ENCODE measurements at regions not wholly inside any gene's neighbourhood (a gene's known extent, or its start where the extent isn't known, plus 50 kb on each side); places are given as distances from the start of the nearest gene placed in this dataset.

DNA sequence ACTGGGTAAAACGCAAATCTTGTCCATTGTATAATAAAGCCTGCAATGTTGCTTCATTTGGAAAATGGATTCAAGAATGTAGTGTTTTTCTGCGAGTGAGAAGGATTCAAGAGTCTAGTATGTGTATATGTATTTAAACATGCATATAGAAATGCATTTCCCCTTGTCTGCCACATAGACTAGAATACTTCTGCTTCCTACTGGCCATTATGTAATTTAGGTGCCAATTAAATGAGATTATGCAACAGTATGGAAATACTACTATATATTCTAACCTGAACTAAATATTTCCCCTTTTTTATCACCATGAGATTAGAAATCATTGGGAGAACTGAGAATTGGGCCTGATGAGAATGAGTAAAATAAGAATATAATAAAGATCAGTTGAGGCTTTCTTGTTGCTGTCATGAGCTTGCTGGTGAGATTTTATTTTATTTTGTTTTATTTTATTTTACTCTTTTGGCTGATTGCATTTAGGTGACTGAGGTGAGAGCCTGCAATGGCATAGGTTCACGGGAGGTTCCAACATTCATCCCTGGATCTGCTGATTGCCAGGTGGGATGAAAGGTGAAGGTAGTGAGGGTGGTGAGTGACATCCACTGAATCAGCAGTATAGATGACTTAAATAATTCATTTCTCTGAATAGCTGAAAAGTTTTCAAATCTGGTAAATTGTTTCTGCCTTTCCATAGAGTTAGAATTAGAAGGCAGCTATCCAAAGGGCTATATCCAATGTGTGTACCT is 95.6 kb upstream of the SLC4A4 start:
- no peak for DNase-seq

GRCh38 chr4:71247706-71248105 is 91.1 kb upstream of the SLC4A4 start:
- DNase-seq: no peak

DNA sequence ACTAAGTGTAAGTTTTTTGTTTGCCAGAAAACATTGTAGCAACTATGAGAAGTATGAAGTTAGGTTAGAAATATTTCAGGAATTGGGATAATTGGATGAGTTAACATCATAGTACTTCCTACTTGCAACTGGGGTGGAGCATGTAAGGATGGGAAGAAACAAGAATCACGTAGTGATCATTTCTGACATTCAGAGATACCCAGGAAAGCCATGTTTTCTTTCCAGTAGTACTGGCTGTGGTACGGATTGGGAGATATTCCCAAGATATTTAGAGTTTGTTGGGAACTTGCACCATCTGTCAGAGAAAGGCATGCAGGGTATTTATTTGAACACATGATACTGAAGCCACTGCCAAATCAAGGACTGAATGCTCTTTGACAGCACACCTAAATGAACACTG is 87.6 kb upstream of the SLC4A4 start:
- DNase-seq: no peak

DNA sequence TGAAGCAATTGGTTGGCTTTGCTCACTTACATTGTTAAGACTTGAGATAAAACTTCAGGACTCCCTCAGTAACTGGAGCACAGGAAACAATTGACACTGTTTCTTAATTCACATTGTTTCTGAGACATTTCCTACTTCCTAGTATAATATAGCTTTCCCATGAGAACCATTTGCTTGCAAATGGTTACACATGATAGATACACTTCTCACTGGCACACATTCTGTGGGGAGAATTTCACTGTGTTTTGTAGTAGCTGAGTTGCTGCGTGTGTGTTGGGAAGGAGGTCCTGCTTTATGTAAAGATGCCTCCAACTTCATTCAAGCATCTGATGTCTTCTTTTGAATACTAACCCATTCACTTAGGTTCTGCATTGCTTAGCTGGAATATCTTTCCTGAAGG is 85.3 kb upstream of the SLC4A4 start:
- no peak for DNase-seq

GRCh38 chr4:71254451-71255012 is 84.3 kb upstream of the SLC4A4 start:
- no peak for DNase-seq

DNA sequence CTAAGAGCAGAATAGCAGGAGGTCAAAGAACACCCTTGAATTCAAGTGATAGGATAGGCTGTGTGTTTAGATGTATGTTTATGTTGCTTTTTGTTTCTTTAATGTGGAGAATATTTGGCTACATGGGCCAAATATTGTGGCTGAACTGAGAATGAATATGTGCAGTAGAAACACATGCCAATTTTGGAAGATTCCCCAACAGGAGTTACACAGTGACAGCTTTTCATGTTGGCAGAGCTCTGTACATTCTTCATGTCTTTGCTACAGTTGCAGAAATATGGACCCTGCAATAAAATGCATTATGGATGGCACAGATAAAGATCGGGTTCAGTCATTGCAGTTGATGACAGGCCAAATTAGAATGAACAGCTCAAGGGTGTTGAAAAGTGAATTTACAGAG is 82.8 kb upstream of the SLC4A4 start:
- DNase-seq: no peak

DNA sequence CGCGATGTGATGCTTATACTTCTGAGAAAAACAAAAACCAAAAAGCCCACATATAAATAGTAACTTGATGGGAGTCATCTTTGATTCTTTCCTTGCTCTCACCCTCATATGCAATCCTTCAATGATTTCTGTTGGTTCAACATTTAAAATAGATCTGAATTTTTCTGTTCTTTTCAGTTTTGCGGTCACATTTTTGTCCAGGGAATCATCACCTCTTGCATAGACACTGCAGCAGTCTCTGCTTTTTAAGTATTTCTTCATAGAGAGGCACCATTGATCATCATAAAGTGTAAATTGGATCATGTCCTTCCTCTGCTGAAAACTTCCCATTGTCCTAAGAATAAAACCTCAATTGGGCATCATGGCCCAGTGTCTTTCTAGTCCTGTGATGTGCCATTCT is 81.1 kb upstream of the SLC4A4 start:
- no peak for DNase-seq

GRCh38 chr4:71258323-71258722 is 80.5 kb upstream of the SLC4A4 start:
- no peak for DNase-seq

DNA sequence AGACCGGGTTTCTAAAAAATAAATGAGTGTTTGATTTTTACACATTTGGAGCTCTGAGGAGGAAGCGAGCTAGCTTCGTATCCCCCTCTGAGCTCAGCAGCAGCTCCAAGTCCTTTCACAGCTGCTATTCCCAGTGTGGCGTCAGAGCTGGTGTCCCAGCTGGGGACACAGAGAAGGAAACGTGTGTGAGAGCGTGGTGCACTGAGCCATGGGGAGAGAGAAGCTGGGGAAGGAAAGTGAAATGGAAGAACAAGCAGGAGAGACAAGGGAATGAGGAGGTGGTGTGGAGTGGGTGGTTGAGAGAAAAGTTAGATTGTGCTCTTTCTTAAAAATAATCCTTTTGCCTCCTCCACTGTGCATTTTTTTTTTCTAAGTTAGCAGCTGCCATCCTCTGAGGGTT is 79.5 kb upstream of the SLC4A4 start:
- DNase-seq: peak; percentile 69

DNA sequence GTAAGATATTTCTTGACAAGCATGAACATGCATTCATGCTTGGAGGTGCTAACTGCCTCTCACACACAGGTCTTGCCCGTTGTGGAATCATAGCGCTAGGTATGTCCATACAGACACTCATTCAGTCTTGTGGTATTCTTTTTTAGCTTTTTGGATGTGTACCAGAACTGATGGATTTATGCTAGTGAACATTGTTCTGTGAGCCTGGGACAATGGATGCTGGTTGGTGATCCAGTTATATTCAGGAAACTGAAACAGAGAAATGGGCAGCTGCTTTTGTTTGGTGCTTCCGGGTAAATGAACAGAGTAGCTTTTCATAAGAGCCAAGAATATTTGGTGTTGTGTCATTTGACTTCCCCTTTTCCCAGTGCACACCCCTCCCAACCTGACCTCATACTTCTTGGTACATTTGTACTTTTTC is 78.9 kb upstream of the SLC4A4 start:
- no peak for DNase-seq

DNA sequence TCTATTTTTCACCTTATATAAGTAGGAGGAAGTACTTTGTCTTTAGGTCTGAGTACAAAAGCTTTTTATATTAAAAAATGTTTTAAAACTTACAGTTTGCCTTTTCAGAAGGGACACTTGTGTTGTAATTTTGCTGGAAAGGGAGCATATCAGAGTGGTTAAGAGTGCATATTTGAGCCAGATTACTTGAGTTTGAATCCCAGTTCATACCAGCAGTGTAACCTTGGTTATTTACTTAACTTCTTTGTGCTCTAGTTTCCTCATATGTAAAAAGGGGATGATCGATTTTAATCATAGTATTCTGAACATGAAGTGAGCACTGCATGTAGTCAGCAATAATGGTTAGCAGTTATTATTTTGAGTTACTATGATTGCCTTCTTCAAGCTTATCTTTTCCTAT is 78.3 kb upstream of the SLC4A4 start:
- no peak for DNase-seq

GRCh38 chr4:71261001-71261400 is 77.8 kb upstream of the SLC4A4 start:
- no peak for DNase-seq

- DNase-seq: no peak
Observed at GRCh38 chr4:71261633-71262121, 77.1 kb upstream of the SLC4A4 start.

DNA sequence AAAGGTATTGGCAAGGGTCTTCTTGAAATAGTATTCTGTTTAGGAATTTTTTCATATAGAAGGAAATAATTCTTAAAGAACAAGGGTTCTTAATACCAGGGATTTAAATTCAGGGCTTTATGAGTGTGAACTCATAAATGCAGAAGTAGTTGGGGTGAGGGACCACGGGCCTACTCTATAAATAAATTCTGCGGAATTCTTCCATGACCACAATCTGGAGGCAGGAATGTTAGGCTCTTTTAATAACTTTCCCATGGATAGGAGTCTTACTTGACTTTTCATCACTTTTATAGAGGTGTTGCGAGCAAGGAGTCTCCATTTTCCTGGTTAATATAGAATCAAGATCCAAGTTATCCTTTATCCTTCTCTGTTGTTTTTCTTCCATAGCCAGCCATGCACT is 76.7 kb upstream of the SLC4A4 start:
- DNase-seq: no peak

- no peak for DNase-seq
Observed at GRCh38 chr4:71266090-71266794, 72.6 kb upstream of the SLC4A4 start.

DNA sequence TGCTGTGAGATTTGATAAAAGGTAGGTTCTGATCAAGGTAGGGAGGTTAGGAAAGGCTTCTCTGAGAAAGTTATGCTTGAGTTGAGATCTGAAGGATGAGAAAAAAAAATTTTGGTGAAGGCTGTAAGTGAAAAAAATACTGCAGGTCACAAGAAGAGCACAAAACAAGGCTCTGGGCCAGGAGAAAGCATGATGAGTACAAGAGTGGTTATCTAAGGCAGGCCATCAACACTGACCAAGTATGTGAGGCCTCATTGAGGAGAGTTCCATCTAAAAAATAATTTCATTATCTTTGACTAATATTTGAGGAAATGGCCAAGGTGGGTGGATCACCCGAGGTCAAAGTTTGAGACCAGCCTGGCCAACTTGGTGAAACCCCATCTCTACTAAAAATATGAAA is 71.6 kb upstream of the SLC4A4 start:
- DNase-seq: no peak

GRCh38 chr4:71268166-71268565 is 70.7 kb upstream of the SLC4A4 start:
- no peak for DNase-seq

DNA sequence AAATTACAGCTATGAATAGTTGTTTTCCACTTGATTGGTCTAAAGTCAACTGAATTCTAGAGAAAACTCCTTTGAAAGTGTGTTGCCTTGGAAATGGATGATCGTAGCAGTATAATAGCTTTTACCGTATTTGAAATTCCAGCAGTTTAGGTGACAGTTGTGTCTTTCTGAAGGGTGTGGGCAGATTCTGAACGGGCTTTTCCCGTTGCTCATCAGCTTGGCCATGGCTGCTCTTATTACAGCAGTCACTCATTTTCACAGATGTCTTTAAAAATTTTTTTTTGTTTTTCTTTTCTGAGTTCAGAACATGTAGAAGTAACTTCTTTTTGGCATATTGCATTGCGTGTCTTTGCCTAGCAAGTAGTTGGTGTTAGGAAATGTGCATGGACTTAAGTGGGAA is 69.6 kb upstream of the SLC4A4 start:
- DNase-seq: no peak

DNA sequence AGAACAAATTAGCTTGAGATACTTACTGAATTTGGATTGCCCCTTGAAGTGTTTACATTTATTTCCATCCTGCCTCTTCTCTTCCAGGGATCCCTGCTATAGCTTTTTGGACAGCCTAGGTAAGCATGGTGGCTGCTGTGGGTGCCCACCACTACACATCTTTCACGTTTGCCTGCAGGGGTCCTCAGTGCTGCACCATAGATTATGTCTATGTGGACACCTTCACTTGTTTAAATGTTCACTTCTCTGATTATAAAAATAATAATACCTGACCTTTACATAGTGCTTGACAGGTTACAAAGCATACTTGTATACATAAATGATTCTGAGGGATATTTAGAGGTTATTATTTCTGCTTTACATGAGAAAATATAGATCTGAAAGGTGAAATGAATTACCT is 67.9 kb upstream of the SLC4A4 start:
- no peak for DNase-seq

GRCh38 chr4:71272976-71273375 is 65.8 kb upstream of the SLC4A4 start:
- DNase-seq: no peak

DNA sequence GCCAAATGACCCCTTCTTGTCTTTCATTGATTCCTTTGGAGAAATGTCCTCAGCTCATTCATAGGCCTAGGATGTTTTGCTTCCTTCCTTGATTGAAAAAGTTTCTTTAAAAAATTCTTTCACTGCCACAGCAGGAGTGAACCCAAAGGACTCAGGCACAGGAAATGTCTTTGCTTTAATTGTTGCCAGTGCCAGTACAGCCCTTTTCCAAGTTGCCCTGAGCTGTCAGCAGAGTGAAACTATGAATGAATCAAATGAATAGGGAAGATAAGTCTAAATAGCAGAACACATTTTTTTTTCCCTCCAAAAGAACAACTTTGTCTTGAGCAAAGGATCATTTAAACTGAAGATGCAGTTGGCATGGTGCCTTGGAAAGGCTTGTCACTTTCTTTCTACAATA is 63.8 kb upstream of the SLC4A4 start:
- DNase-seq: no peak

GRCh38 chr4:71275570-71275969 is 63.2 kb upstream of the SLC4A4 start:
- no peak for DNase-seq

DNA sequence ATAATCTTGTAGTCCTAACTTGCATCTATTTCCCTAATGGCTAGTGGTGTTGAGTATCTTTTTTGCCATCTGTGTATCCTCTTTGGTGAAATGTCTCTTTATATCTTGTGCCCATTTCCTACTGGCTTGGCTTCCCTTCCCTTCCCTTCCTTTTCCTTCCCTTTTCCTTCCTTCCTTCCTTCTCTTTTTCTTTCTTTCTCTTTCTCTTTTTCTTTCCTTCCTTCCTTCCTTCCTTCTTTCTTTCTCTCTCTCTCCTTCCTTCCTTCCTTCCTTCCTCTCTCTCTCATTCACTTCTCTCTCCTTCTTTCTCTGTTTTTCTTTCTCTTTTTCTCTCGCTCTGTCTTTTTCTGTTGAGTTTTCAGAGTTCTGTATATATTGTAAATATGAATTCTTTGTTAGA is 61.5 kb upstream of the SLC4A4 start:
- DNase-seq: no peak
